ENCODE measurements at regions not wholly inside any gene's neighbourhood (a gene's known extent, or its start where the extent isn't known, plus 50 kb on each side); places are given as distances from the start of the nearest gene placed in this dataset.
A peak's percentile ranks its signal among the peaks of the same experiment; 100 is the strongest.
"Not testable (repeated sequence)": the region's sequence is repeated elsewhere in the genome, so short reads cannot be mapped to it uniquely, and the experiment has no call there.

DNA sequence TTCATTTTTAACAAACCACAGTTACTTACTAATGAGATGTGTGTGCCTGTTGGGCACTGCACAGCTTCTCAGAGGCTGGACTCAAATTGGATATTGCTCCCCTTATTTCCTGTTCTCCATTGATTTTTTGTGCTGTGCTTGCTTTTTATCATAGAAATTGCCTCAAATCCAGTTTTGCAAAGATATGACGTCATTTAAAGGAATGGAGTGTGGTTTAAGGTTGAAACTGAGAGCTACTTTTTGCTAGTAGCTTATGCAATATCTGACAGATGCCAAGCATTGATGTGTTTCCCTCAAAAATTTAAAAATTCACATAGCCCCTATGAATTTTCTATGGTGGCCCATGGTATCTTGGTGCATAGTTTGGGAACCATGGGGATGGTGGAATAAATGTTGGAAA, 67.7 kb upstream of the ROPN1 start:
- TF ChIP-seq ZFX (IDR thresholded peaks at IDR 0.05), result no peak
- TF ChIP-seq, protein P1, sequence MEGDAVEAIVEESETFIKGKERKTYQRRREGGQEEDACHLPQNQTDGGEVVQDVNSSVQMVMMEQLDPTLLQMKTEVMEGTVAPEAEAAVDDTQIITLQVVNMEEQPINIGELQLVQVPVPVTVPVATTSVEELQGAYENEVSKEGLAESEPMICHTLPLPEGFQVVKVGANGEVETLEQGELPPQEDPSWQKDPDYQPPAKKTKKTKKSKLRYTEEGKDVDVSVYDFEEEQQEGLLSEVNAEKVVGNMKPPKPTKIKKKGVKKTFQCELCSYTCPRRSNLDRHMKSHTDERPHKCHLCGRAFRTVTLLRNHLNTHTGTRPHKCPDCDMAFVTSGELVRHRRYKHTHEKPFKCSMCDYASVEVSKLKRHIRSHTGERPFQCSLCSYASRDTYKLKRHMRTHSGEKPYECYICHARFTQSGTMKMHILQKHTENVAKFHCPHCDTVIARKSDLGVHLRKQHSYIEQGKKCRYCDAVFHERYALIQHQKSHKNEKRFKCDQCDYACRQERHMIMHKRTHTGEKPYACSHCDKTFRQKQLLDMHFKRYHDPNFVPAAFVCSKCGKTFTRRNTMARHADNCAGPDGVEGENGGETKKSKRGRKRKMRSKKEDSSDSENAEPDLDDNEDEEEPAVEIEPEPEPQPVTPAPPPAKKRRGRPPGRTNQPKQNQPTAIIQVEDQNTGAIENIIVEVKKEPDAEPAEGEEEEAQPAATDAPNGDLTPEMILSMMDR (conservative IDR thresholded peaks at IDR 0.05), result no peak

DNA sequence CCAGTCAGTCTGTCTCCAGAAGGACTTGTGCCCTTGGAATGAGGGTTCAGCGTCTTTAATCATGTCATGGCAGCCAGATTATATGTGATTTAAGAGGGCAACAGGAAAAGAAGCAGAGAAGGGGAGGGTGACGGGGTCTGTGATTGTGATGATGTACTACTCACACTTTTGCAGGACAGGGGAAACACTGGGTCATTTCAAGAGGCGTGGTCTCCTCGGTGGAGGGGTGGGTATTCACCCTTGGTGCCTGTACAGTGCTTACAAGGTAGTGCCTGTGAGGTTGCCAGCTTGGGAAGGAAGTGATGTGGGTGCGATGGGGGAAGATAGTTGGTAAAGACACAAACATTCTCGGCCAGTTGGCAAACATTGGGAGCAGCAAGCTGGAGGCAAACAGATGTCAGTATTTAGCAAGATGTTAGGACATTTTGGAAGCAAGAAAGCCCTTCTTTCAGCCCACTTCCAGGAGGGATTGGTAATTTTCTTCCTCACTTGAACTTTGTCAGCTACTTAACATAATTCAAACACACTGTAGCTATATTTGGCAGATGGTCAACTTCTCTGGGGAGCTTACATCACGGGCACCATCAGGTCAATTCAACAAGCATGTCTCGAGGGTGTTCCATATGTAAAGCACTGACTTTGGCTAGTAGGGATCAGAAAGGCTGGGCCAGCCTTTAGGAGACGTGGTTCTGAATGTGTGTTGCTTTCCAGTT, 71.4 kb upstream of the ROPN1 start:
- TF ChIP-seq, protein P1 (conservative IDR thresholded peaks at IDR 0.05), result no peak
- TF ChIP-seq ZFX (IDR thresholded peaks at IDR 0.05), result no peak
- H3K27ac ChIP-seq, result no peak overlapping the region

More for the DNA sequence above, 67.7 kb upstream of the ROPN1 start:
- no peak overlapping the region for H3K27ac ChIP-seq

DNA sequence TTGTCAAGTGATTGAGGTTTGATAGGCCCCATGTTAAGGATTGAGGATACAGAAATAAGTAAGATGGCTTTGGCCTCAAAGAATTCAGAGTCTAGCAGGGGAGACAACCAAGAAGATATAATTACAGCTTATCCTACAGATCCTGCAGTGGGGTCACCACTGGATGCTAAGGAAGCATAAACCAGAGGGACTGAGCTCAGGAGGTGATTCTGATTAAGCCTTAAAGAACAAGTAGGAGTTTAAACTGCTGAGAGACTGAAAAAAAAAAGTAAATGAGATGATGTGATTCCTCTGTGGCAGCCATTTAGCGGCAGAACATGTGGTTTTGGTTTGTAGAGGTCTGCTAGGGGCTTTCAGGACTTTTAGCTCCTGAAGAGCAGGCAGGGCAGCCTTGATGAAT, 72.1 kb upstream of the ROPN1 start:
- no peak overlapping the region for H3K27ac ChIP-seq
- no peak for TF ChIP-seq ZFX (IDR thresholded peaks at IDR 0.05)
- TF ChIP-seq, protein P1 (conservative IDR thresholded peaks at IDR 0.05), result no peak

DNA sequence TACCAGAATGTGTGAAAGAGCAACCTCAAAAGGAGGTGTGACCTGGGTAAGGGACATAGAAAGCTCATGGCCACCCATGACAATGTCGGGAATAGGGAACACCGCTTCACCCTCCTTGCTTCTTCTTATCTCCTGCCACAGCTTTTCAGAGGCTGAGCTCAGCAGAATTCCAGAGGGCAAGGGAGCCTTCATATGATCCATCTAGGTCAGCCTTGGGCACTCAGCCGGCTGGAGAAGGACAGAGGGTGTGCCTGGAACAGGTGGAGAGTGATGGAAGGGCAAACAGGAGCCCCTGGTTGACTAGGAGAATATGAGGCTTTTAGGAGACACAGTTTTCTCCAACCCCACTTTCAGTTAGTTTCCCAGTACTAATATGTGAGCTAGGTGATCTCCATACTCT, 74.6 kb upstream of the ROPN1 start:
- not testable (repeated sequence) for H3K27ac ChIP-seq

DNA sequence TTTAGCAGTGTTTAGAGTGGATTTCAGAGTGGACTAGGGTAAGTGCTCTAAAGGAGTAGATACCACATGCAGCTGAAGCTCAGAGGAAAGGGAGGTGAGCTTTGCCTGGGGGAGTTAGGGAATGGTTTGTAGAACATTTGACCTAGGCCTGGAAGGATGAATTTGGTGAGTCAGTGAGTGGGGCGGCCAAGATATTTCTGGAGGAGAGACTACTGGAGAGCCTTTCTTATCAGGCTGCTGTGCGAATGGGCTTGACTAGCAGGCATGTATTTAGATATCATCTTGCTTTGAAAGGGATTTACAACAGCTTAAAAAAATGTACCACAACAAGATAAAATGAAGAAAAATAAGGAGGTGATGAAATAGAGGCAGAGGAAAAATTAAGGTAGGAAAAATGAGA, 77.8 kb upstream of the ROPN1 start:
- not testable (repeated sequence) for H3K27ac ChIP-seq

DNA sequence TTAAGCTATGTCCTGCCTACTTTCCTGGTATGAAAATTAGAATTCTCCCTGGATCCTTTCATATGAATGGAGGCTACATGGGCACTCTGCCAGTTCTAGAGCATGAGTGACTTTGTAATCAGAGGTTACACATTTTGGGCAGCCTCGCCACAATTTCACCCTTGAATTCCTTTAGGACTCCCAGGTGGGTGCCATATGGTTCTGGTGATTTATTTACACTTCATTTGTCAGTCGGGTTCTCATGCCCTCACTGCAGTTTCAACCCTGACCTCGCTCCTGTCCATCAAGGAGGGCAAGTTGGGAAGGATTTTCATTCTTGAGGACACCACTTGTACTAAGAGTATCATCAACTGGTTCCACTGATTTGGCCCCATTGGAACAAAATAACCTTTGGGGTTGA, 83.2 kb upstream of the ROPN1 start:
- not testable (repeated sequence) for H3K27ac ChIP-seq

DNA sequence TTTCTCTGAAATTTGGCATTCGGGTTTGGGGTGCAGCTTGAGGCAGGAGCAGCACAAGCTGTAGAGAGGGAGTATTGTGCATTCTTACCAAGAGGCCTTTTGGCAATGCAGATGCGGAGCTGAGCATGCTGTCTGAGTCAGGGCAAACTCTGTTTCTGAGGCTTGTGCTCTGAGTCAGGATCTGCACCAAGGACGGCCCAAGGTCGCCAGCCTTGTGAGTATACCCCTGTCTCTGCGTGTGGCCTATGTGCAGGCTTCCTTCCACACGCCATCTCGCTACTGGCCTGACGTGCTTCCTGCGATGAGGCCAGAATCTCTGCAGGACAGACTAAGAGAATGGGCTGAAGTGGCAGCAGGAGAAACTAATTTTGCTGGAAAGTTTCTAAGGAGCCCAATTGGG, 83.8 kb upstream of the ROPN1 start:
- no peak for TF ChIP-seq ZFX (IDR thresholded peaks at IDR 0.05)
- TF ChIP-seq, protein P1 (conservative IDR thresholded peaks at IDR 0.05), result no peak
- no peak overlapping the region for H3K27ac ChIP-seq

DNA sequence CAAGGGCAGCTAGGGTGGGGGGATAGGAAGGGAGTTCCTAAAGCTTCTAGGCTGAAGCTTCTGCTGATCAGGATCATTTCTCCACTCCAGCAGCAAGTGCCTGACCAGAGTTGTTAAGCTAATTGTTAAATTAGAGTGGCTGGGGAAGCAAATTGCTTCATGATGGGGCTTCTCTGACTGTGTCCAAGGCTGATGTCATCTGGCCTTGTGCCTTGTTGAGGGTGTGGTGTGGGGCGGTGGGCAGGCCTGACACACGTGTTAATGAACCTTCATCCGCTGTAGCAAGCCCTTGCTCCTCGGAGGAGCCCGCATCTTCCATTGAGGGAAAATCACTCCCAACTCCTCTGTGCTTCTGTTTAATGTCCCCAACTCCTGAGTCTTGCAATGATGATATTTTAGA, 84.3 kb upstream of the ROPN1 start:
- no peak overlapping the region for H3K27ac ChIP-seq
- TF ChIP-seq ZFX (IDR thresholded peaks at IDR 0.05), result no peak
- TF ChIP-seq, protein P1 (conservative IDR thresholded peaks at IDR 0.05), result no peak

DNA sequence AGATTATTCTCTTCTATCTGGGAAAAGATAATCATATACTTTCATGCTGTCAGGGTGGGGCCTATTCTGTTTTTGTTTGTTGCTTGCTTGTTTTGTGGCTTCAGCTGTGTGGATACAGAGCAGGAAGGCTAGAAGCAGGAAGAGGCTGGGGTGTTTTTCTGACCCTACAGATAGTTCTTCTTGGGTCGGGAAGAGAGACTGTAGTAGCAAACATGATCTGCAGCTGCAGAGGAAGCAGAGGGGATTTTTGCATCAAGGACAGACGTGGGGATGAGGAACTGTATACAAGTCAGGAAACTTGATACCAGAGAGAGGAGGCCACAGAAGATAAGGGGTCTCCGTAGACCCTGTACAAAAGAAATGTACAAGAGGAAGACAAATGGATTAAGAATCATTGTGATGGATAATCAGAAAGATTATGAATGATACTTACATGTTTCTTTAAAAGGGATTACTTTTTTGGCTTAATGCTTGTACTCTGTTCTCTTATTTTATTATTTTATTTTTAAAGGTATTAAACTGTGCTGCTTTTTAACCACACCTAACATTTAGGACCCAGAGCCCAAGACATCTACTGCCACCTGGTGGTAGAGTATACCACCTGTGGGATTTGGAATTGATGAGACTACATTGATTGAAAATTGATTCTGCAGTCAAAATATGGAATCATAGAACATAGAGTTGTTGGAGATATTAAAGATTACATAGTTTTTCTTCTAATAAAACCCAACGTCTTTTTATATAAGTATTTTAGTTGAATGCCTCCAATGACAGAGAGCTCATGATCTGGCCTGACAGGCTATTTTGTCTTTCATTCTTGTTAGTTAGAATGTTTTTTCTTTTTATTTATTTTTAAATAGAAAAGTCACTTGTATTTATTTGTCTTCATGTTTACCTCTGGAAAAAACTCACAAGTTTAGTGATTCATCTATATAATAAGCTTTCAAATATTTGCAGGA, 87.3 kb upstream of the ROPN1 start:
- no peak overlapping the region for H3K27ac ChIP-seq

More for the DNA sequence above, 87.3 kb upstream of the ROPN1 start:
- no peak for TF ChIP-seq ZFX (IDR thresholded peaks at IDR 0.05)
- TF ChIP-seq, protein P1 (conservative IDR thresholded peaks at IDR 0.05), result peak; percentile 90
